Stomach smooth muscle (tissue), 2 donors: ENCODE measurements at regions not wholly inside any gene's neighbourhood (a gene's known extent, or its start where the extent isn't known, plus 50 kb on each side); places are given as distances from the start of the nearest gene placed in this dataset.

Source experiments
- H3K27ac ChIP-seq: one replicate; pipeline ENCODE4 v1.7.0; 2013; ENCODE audit warnings: mild to moderate bottlenecking, low read length, inconsistent platforms
- H3K27me3 ChIP-seq, 2 donors: one replicate each; pipeline ENCODE4 v1.7.0; 2013; ENCODE audit warnings: low read length in 2 of 2; ENCODE audit not compliant: insufficient read depth in 2 of 2, control insufficient read depth in 1 of 2
- H3K36me3 ChIP-seq, 2 donors: one replicate each; pipeline ENCODE4 v1.7.0; 2013; ENCODE audit warnings: low read length in 2 of 2; ENCODE audit not compliant: control insufficient read depth in 2 of 2, insufficient read depth in 2 of 2
- H3K4me1 ChIP-seq: one replicate; pipeline ENCODE4 v1.7.0; 2013; ENCODE audit warnings: low read length; ENCODE audit not compliant: control insufficient read depth, insufficient read depth
- H3K4me3 ChIP-seq, 2 donors: one replicate each; pipeline ENCODE4 v1.7.0; 2013; ENCODE audit warnings: low read length in 2 of 2
- H3K9ac ChIP-seq, 2 donors: one replicate each; pipeline ENCODE4 v1.7.0; 2013; ENCODE audit warnings: low read length in 2 of 2, mild to moderate bottlenecking in 1 of 2
- H3K9me3 ChIP-seq, 2 donors: one replicate each; pipeline ENCODE4 v1.7.0; 2013; ENCODE audit warnings: low read length in 2 of 2; ENCODE audit not compliant: control insufficient read depth in 2 of 2
- donor health status: healthy.
- donor health status: Pancreatic carcinoma.

- Histone ChIP-seq H3K4me3 (no peak overlapping the region), H3K27ac (no peak overlapping the region), H3K27me3 (no peaks in the 10 kb centered on the region), H3K4me1 (no peaks in the 10 kb centered on the region), H3K36me3 (no peaks in the 10 kb centered on the region), H3K9ac (no peak overlapping the region), H3K9me3 (peaks cover 0 to 6% of the 10 kb centered on the region in 2 donors)
These were observed 419.1 kb downstream of the HS3ST3B1 start for GRCh38 chr17:14719942-14720341.

GRCh38 chr17:14717859-14718258, 417.0 kb downstream of the HS3ST3B1 start:
- Histone ChIP-seq H3K9me3 (no peaks in the 10 kb centered on the region), H3K36me3 (no peaks in the 10 kb centered on the region), H3K9ac (no peak overlapping the region), H3K27me3 (no peaks in the 10 kb centered on the region), H3K27ac (no peak overlapping the region), H3K4me1 (no peaks in the 10 kb centered on the region), H3K4me3 (no peak overlapping the region)

GRCh38 chr17:14715561-14715960, 414.7 kb downstream of the HS3ST3B1 start:
- no peaks in the 10 kb centered on the region for H3K9me3 ChIP-seq
- no peak overlapping the region for H3K4me3 ChIP-seq
- no peak overlapping the region for H3K27ac ChIP-seq
- no peaks in the 10 kb centered on the region for H3K36me3 ChIP-seq
- no peaks in the 10 kb centered on the region for H3K4me1 ChIP-seq
- H3K9ac ChIP-seq, result no peak overlapping the region
- H3K27me3 ChIP-seq, result no peaks in the 10 kb centered on the region

- Histone ChIP-seq H3K27ac (no peak overlapping the region), H3K4me3 (no peak overlapping the region), H3K4me1 (no peaks in the 10 kb centered on the region)
These were observed 411.7 kb downstream of the HS3ST3B1 start for GRCh38 chr17:14712611-14713021.

GRCh38 chr17:14704121-14704520, 403.2 kb downstream of the HS3ST3B1 start:
- Histone ChIP-seq H3K9me3 (no peaks in the 10 kb centered on the region), H3K4me3 (no peak overlapping the region), H3K36me3 (no peaks in the 10 kb centered on the region), H3K4me1 (no peaks in the 10 kb centered on the region), H3K9ac (no peak overlapping the region), H3K27ac (no peak overlapping the region), H3K27me3 (no peaks in the 10 kb centered on the region)

More at GRCh38 chr17:14712611-14713021, 411.7 kb downstream of the HS3ST3B1 start:
- Histone ChIP-seq H3K36me3 (no peaks in the 10 kb centered on the region), H3K9me3 (no peaks in the 10 kb centered on the region), H3K9ac (no peak overlapping the region), H3K27me3 (no peaks in the 10 kb centered on the region)

- Histone ChIP-seq H3K4me3 (no peak overlapping the region), H3K27ac (no peak overlapping the region), H3K4me1 (no peaks in the 10 kb centered on the region), H3K9me3 (no peaks in the 10 kb centered on the region), H3K27me3 (no peaks in the 10 kb centered on the region), H3K9ac (no peak overlapping the region), H3K36me3 (no peaks in the 10 kb centered on the region)
These were observed 401.0 kb downstream of the HS3ST3B1 start for GRCh38 chr17:14701886-14702285.

- no peak overlapping the region for H3K27ac ChIP-seq
These were observed 398.8 kb downstream of the HS3ST3B1 start for GRCh38 chr17:14699574-14700185.

GRCh38 chr17:14693382-14693781, 392.5 kb downstream of the HS3ST3B1 start:
- Histone ChIP-seq H3K4me3 (no peak overlapping the region), H3K4me1 (no peaks in the 10 kb centered on the region), H3K9ac (no peak overlapping the region), H3K9me3 (peaks cover 0 to 4% of the 10 kb centered on the region in 2 donors), H3K27ac (no peak overlapping the region), H3K36me3 (no peaks in the 10 kb centered on the region), H3K27me3 (no peaks in the 10 kb centered on the region)

More at GRCh38 chr17:14699574-14700185, 398.8 kb downstream of the HS3ST3B1 start:
- no peaks in the 10 kb centered on the region for H3K4me1 ChIP-seq
- H3K9ac ChIP-seq, result no peak overlapping the region
- no peaks in the 10 kb centered on the region for H3K36me3 ChIP-seq
- no peak overlapping the region for H3K4me3 ChIP-seq
- no peaks in the 10 kb centered on the region for H3K9me3 ChIP-seq
- H3K27me3 ChIP-seq, result no peaks in the 10 kb centered on the region

- no peaks in the 10 kb centered on the region for H3K4me1 ChIP-seq
- H3K27ac ChIP-seq, result no peak overlapping the region
- H3K4me3 ChIP-seq, result no peak overlapping the region
- no peak overlapping the region for H3K9ac ChIP-seq
- peaks cover 0 to 4% of the 10 kb centered on the region in 2 donors for H3K9me3 ChIP-seq
- H3K27me3 ChIP-seq, result no peaks in the 10 kb centered on the region
- H3K36me3 ChIP-seq, result no peaks in the 10 kb centered on the region
These were observed 389.8 kb downstream of the HS3ST3B1 start for GRCh38 chr17:14690704-14691103.

- no peak overlapping the region for H3K9ac ChIP-seq
- H3K9me3 ChIP-seq, result peaks cover 0 to under 1% of the 10 kb centered on the region in 2 donors
- H3K36me3 ChIP-seq, result no peaks in the 10 kb centered on the region
- no peaks in the 10 kb centered on the region for H3K4me1 ChIP-seq
- no peak overlapping the region for H3K27ac ChIP-seq
- no peak overlapping the region for H3K4me3 ChIP-seq
- no peaks in the 10 kb centered on the region for H3K27me3 ChIP-seq
These were observed 387.3 kb downstream of the HS3ST3B1 start for GRCh38 chr17:14688134-14688533.

GRCh38 chr17:14672830-14673229, 371.9 kb downstream of the HS3ST3B1 start:
- Histone ChIP-seq H3K27me3 (no peaks in the 10 kb centered on the region), H3K36me3 (no peaks in the 10 kb centered on the region), H3K9me3 (no peaks in the 10 kb centered on the region), H3K4me3 (no peak overlapping the region), H3K27ac (no peak overlapping the region), H3K4me1 (no peaks in the 10 kb centered on the region), H3K9ac (no peak overlapping the region)
